ENCODE measurements at regions not wholly inside any gene's neighbourhood (a gene's known extent, or its start where the extent isn't known, plus 50 kb on each side); places are given as distances from the start of the nearest gene placed in this dataset.

DNA sequence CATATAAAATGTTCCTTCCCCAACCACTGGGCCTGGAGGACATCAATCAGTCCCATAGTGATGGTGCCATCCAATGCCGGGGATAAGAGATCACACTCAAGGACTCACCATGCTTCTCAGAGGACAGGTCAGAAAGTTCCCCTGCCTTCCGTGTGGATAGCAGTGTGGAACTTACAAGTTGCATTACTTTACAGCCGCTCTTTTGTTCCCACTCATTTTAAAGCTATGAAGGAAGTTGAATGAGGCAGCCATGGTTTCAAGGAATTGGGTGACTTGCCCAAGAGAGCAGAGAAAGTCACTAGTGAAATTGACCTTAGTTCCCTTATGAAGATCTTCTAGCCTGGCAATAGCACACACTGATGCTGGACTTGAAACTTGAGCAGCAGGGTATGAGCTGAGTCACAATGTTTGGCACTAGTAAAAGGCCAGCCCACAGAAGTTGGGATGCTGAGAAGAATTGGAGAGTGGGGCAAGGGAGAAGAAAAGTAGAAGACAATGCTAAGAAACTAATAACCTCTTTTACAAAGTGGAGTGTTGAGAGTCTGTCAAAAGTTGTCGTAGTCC, 78.7 kb downstream of the CXCL12 start:
- H3K4me3 ChIP-seq (ENCODE audit: low read depth, low read length), result no peak overlapping the region
- no peak for TF ChIP-seq CTCF (IDR thresholded peaks at IDR 0.05; ENCODE audit: insufficient read depth, low read depth, low read length, missing control alignments)
- no peak for DNase-seq (ENCODE audit: low read depth)

DNA sequence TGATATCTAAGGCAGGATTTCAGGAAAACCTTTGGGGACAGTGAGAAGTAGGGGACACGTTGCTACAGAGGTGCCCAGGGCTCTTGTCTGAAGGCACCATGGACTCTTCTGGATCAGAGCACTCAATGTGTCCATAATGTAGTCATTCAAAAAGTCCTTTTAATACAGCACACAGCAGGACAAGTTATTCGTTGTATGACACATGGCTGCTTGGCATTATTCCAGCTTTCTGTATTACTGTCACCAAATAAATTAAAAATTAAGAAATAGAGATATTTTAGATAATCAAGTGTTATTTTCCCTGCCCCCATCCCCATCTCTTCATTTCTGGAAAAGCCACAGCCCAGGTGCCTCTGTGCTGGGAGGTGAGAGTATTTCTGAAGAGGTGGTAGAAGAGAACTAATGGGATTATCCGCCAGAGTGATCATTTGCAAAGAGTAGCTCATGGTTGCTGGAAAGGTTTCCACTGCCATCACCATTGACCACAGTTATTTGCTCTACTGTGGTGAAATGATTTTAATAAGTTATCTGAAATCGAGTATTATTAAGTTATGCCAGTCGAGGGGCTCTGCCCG, 83.0 kb downstream of the CXCL12 start:
- no peak for TF ChIP-seq CTCF (IDR thresholded peaks at IDR 0.05; ENCODE audit: insufficient read depth, low read depth, low read length, missing control alignments)
- no peak for DNase-seq (ENCODE audit: low read depth)
- H3K4me3 ChIP-seq (ENCODE audit: low read depth, low read length), result no peak overlapping the region

GRCh38 chr10:44300666-44301649, 83.9 kb downstream of the CXCL12 start:
- no peak for TF ChIP-seq CTCF (IDR thresholded peaks at IDR 0.05; ENCODE audit: insufficient read depth, low read depth, low read length, missing control alignments)
- DNase-seq (ENCODE audit: low read depth), result peak; percentile 82

GRCh38 chr10:44298713-44299112, 86.2 kb downstream of the CXCL12 start:
- no peak overlapping the region for H3K4me3 ChIP-seq (ENCODE audit: low read depth, low read length)
- DNase-seq (ENCODE audit: low read depth), result no peak
- TF ChIP-seq CTCF (IDR thresholded peaks at IDR 0.05; ENCODE audit: insufficient read depth, low read depth, low read length, missing control alignments), result no peak

More at GRCh38 chr10:44300666-44301649, 83.9 kb downstream of the CXCL12 start:
- H3K4me3 ChIP-seq (ENCODE audit: low read depth, low read length), result no peak overlapping the region

DNA sequence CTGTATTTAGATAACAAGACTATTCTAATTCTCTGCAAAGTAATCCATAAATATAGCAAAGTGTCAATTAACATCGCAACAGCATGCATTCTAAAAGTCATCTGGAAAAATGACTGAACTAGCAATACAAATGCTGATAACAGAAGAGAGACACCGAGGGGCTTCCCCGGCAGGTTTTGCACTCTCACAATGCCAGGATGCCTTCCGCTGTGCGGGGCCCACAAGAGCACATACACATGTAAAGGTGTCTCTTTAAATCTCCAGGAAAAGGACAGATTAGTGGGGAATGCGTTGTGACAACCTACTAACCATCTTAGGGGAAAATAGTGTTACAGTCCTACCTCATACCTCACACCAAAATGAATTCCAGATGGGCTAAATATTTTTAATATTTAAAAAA, 86.9 kb downstream of the CXCL12 start:
- H3K4me3 ChIP-seq (ENCODE audit: low read depth, low read length), result no peak overlapping the region
- DNase-seq (ENCODE audit: low read depth), result no peak
- TF ChIP-seq CTCF (IDR thresholded peaks at IDR 0.05; ENCODE audit: insufficient read depth, low read depth, low read length, missing control alignments), result no peak

DNA sequence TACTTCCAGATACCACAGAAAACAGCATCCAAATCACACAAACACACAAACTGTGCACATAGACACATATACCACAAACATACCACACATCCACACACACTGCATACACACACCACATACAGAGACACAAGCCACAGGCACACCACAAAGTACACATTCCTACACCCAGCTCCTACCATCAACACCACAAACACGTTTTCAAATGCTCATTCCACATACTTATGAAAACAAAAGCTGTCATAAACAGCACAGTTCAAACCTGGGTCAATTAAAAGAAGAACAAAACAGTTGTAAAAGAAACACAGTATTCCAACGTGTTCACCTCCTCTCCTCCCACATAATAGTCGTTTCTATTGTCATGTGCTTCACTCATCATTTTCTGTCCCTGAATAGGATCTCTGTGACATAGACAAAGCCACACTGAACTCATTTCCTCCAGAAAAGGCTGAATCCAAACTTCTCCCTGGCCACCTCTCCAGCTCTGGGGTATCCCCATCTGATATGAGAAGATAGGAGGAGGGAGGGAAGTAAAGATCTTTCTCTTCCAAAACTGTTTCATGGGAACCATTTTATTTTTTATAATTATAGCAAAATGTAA, 89.2 kb downstream of the CXCL12 start:
- no peak for TF ChIP-seq CTCF (IDR thresholded peaks at IDR 0.05; ENCODE audit: insufficient read depth, low read depth, low read length, missing control alignments)
- H3K4me3 ChIP-seq (ENCODE audit: low read depth, low read length), result no peak overlapping the region
- no peak for DNase-seq (ENCODE audit: low read depth)

All from GM12865 (cell line).